Non-pigmented ciliary epithelial cell (primary cell): ENCODE measurements at regions not wholly inside any gene's neighbourhood (a gene's known extent, or its start where the extent isn't known, plus 50 kb on each side); places are given as distances from the start of the nearest gene placed in this dataset.

ENCODE experiments used
- DNase-seq: peaks from one replicate; pipeline ENCODE4 v3.0.0-alpha.2; 2010; ENCODE audit warnings: low read depth

DNA sequence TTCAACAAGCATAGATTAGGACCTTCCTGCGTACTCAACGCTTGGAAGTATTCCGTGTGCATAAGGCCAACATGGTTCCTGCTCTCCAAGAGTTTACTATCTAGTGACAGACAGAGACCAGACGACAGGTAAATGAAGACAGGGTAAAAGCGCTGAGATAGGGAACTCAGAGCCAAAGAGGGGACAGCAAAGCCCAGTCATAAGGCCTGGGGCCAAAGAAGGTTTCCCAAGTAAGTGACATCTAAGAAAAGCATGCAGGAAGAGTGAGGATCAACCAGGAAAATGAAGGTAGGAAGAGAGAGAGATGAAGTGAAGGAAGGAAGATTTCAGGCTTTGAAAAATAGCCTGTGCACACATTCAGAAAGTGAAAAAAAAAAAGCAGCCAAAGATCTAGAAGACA is 76.9 kb upstream of the CDH20 start:
- DNase-seq, result no peak

DNA sequence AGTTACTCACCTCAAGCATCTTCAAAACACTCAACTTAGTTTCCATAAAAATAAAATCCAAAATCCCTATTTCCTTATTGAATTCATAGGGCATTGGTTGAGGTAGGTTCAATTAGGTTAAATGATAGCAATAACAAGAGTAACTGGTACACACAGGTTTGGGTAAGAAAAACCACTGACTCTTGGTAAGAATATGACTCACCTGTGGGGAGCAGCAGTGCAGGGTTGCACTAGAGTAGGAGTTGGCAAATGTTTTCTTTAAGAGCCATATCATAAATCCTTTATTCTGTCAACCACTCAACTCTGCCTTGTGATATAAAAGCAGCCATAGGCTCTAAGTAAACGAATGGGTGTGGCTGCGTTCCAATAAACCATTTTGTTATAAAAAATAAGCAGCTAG is 71.4 kb upstream of the CDH20 start:
- DNase-seq, result no peak

DNA sequence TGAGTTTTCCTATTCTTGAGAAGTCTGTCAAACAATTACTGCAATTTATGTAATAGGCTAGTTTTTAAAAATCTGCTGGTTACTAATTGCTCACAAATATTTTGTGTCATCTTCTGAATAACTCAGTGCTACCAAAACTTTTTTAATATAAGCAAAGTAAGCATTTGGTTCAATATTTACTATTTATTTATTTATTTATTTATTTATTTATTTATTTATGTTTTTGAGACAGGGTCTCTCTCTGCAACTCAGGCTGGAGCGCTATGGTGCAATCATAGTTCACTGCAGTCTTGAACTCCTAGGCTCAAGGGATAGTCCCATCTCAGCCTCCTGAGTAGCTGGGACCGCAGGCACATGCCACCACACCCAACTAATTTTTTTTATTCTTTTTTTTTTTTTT is 60.4 kb upstream of the CDH20 start:
- DNase-seq, result no peak

DNA sequence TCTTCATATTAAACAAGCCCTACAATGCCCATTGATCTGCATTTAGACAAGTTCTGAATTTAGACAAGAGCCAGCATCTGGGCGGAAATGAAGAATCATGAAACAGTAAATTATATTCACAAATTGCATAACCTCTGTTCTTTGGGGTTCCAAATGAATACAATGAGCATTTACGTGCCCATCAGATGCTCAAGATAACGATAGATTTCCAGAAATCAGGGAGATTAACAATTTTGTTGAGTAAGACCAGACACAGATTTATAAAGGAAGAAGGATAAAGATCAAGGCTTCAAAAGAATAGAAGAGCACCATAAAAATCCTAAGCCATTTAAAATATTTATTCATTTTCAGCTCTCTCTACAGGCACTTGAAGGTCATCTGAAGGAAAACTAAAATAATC is 59.7 kb upstream of the CDH20 start:
- no peak for DNase-seq

DNA sequence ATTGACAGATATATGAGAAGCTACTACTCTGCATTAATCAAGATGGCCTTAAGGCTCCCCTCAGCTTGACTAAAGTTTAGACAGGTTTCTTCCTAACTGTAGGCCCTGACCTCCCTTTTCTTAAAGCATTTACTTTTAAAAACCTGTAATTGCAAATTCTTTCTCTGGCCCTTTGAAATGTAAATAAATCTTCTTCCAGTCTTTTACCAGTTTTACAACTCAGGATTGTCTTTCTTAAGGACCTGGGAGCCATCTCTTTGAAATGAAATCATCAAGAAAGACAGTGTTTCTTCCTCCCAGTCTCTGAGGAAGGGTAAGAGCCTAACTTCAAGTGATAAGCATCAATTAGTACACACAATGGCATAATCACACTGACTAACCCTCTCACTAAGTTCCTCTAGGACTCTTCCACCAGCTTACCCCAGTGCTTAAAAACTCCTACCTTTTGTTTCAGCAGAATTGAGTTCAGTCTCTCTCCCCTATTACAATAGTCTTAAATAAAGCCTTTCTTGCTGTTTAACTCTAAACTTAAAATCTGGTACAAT is 58.7 kb upstream of the CDH20 start:
- no peak for DNase-seq

DNA sequence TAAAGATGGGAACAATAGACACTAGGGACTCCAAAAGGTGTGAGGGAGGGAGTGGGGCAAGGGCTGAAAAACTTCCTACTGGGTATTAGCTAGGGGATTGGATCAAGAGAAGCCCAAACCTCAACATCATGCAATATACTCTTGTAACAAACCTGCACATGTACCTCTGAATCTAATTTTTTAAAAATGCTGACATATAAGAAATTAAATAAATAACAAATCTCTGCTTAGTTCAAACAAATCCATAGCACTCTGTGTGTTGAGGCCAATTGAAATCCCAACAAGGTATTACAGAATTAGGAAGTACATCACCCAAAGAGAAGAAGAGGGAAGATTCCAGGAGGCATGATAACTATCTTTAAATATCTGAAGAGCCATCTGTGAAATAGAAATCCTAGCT is 55.4 kb upstream of the CDH20 start:
- no peak for DNase-seq

DNA sequence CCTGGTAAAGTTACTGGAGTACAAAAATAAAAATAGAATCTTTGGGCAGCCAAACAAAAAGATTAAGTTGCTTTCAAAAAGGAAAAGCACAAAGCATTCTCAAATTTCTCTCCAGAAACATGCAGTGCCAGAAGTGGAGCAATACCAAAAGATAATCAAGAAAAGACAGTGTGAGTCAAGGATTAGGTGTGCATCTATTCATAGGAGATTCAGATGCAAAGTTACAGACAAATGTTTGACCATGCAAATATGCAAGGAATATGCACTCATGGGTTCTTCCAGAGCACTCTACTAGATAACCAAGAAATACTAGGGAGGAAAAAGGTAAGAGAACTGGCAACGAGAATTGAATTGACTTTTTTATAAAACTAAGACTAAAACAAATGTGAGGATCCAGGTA is 51.8 kb upstream of the CDH20 start:
- DNase-seq, result no peak

DNA sequence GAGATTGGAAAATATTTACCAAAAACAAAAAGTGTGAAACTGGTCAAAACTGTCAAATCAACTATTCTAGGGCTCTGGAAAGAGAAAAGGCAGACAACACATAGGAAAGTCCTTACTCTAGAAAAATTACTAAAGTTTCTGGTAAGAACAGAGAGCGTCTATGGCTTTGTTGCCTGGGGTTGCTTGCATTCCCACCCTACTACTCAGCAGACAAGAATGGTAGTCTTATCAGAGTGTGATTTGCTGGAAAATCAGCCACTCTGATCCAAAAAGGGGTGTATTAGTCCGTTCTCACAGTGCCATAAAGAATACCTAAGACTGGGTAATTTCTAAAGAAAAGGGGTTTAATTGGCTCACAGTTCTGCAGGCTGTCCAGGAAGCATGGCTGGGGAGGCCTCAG is 50.3 kb upstream of the CDH20 start:
- DNase-seq, result no peak
